A204.1 (cell line): ENCODE measurements at regions not wholly inside any gene's neighbourhood (a gene's known extent, or its start where the extent isn't known, plus 50 kb on each side); places are given as distances from the start of the nearest gene placed in this dataset.

Source experiments
- FAIRE-seq: peaks from 2 replicates; lab custom pipeline; 2012; peaks lifted over from hg19 to GRCh38; lab: Jason Lieb, UNC

GRCh38 chr4:95998311-95998710 lies 158.4 kb downstream of the PDHA2 start:
- FAIRE-seq, result no peak

- no peak for FAIRE-seq
These were observed 164.3 kb downstream of the PDHA2 start for GRCh38 chr4:96003951-96004740.

DNA sequence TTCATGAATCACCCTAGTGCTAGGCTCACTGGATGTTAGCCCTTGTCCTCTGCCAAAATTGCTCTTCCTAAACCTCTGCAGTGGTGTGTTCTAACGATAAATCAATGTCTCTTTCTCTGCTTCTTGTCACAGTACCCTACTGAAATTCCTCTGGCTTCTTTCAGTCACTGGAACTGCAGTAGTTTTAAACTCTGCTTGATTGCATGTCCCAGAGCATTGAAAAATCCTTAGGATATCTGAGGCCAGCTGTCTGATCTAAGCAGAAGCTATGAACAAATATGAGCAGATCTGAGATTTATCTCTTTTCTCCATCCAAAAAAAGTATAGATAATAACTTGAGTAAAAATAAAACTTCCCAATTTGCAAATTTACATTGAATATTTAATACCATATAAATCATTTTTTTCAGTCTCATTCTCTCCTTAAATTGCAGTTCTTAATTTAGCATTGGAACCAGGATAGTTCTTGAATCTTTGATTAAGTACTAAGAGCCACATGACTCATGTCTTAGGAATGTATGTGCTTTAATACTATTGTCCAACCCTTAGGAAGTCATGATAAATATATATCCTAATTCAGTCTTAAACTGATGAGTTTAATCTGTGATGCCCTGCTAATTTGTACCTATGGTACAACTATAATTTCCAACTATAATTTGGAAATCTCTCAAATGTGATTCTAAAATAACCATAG lies 169.7 kb downstream of the PDHA2 start:
- FAIRE-seq, result no peak

GRCh38 chr4:96012687-96013086 lies 172.8 kb downstream of the PDHA2 start:
- no peak for FAIRE-seq

DNA sequence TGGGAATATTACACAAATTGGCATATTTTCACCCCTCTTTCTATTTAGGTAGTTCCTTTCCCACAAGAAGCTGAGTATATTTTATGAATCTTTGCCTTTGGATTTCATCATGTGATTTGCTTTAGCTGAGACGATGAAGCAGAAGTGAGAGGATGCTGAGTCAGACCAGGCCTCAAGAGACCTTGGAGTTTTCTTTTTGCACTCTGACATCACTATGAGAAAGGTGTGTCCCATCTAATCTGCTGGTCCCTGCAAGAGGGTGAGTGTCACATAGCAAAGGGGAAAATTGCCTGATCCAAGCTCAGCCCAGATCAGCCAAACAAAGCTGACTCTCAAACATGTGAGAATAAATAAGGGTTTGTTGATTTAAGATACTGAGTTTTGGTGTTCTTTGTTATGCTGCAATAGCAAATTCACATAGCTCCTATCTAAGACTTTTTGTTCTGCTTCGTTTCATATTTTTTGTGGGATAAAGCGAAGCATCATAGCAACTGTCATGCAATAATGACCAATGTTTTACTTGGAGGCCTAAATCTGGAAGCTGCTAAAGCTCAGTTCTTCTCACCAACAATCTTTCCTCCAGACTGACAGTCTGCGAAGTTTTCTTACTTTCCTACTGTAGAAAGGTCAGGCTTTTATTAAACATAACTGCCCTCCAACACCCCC lies 176.9 kb downstream of the PDHA2 start:
- no peak for FAIRE-seq

- FAIRE-seq, result no peak
These were observed 185.1 kb downstream of the PDHA2 start for GRCh38 chr4:96025011-96025410.

GRCh38 chr4:96035727-96036126 lies 195.8 kb downstream of the PDHA2 start:
- no peak for FAIRE-seq

- FAIRE-seq, result no peak
These were observed 196.9 kb downstream of the PDHA2 start for GRCh38 chr4:96036781-96037180.

DNA sequence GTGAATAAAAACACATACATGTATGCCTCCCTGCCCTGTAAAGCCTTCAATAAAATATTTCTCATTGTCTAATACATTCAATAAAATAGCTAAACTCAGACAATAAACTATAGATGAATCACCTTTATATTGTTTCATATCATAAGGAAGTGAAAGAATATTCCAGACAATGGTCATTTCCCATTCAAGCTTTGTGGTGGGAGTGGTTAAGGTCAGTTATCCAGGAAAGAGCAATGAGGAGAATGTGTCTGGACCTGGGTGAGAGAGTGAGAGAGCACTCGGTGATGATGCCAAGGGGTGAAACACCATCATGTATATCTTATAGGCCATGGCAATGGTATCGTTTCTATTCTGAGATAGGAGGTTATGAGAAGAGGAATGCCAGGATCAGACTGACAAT lies 197.8 kb downstream of the PDHA2 start:
- no peak for FAIRE-seq

DNA sequence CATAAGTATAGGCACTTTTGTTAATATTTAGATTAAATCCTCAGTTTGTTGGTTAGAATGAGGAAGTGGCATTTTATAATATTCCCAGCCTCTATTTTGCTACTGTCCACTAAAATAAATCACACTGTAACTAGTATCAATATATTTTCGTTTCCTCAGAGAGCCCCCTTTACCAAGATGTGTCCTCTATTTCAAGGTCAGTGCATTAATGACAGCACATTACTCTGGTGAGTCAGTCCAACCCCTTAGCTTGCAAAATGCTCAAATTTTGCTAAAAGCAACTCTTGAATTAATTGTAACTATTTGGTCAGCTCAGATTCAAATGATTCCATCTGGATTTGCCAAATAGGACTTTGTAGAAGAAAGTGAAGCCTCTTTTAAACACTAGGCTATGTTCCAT lies 199.3 kb downstream of the PDHA2 start:
- no peak for FAIRE-seq

GRCh38 chr4:96039803-96040436 lies 200.0 kb downstream of the PDHA2 start:
- no peak for FAIRE-seq

DNA sequence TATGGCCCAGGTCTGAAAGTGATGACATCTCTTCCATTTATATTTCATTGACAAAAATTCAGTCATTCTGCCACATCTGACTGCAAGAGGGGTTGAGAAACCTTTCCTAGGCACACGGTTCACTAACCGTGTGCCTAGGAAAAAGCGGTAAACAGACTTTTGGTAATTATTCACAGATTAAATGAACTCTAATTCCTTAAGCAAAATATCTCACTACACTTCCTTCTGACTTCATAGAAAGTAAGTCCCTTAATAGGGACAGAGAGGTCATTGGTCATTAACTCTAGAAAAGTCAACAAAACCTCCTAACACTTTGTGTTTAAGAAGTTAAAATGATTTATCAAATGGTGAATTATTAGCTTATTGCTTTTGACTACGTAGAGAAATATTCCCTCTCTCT lies 205.1 kb downstream of the PDHA2 start:
- FAIRE-seq, result no peak

- no peak for FAIRE-seq
These were observed 212.9 kb downstream of the PDHA2 start for GRCh38 chr4:96052827-96053226.

GRCh38 chr4:96056346-96056934 lies 216.5 kb downstream of the PDHA2 start:
- no peak for FAIRE-seq

GRCh38 chr4:96063639-96064038 lies 223.7 kb downstream of the PDHA2 start:
- no peak for FAIRE-seq

GRCh38 chr4:96073461-96073860 lies 233.6 kb downstream of the PDHA2 start:
- no peak for FAIRE-seq

- no peak for FAIRE-seq
These were observed 252.3 kb downstream of the PDHA2 start for GRCh38 chr4:96092151-96092705.

- no peak for FAIRE-seq
These were observed 253.2 kb downstream of the PDHA2 start for GRCh38 chr4:96093057-96093456.

DNA sequence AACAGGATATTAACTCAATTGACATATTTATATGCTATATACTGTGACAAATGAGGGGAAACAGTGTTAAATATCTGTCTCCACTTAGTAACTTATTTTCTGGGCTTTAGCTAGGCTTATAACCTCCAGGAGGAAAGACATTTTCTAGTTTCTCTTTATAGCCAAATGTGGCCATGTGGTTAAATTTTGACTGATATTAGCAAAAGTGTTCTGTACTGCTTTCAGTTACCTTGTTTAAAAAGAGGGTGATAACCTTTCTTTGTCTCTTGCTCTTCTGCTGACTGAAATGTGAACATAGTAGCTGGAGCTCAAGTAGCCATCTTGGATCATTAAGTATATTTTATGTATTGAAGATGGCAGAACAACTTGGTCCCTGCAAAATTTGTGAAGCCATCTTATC lies 253.7 kb downstream of the PDHA2 start:
- FAIRE-seq, result no peak

DNA sequence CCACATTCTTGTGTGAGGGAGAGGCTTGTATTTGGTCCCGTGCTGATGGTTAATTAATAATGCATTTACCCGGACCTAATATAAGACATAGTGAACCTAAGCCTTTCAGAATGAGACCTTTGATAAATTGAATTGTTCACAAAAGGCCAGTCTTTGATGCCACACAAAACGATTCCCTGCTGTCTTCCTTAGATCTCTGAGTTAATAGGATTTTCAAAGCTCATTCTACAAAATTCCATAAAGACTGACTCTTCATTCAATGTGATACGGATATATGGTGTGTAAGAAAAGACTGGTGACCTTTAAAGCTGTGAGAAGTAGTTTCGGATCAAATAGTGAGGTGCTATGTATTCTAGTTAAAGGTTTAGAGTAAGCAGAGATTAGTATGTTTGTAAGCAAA lies 254.3 kb downstream of the PDHA2 start:
- FAIRE-seq, result no peak

GRCh38 chr4:96097040-96097607 lies 257.2 kb downstream of the PDHA2 start:
- FAIRE-seq, result no peak

DNA sequence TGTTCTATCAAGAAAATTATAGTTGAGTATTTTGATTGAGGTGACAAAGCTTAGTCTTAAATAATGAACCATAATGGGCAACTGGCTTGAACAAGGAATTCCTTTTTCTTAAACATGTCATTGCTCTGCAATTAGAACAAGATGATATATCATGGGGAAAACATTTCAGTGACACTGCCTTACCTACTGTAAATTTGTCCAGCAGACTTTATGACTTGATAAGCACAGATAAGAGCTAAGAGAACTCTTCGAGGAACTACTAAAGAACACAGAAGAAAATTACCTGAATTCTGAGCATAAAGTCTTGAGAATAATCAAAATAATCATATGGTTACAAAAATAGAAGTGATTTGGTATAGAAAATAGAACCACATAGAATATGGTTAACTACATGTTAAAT lies 257.8 kb downstream of the PDHA2 start:
- no peak for FAIRE-seq
